ENCODE measurements at regions not wholly inside any gene's neighbourhood (a gene's known extent, or its start where the extent isn't known, plus 50 kb on each side); places are given as distances from the start of the nearest gene placed in this dataset.

- H3F3A ChIP-seq (ENCODE audit: insufficient read depth, low read length, poor library complexity, severe bottlenecking), result no peaks in the 10 kb centered on the region
- H2AFZ ChIP-seq (ENCODE audit: low read depth, low read length), result no peak overlapping the region
- H3K9ac ChIP-seq (ENCODE audit: low read length), result no peak overlapping the region
- H3K9me2 ChIP-seq (ENCODE audit: insufficient read depth, low read length), result no peaks in the 10 kb centered on the region
- H3K27me3 ChIP-seq (ENCODE audit: insufficient read depth, low read depth, low read length), result no peaks in the 10 kb centered on the region
- no peaks in the 10 kb centered on the region for H3K36me3 ChIP-seq (ENCODE audit: insufficient read depth, low read length)
- H3K27ac ChIP-seq (ENCODE audit: low read length), result no peak overlapping the region
- no peaks in the 10 kb centered on the region for H3K79me2 ChIP-seq (replicated peaks; ENCODE audit: insufficient read depth, low read length)
- H3K4me3 ChIP-seq (ENCODE audit: low read length), result no peak overlapping the region
- no peak overlapping the region for H3K4me2 ChIP-seq (ENCODE audit: low read length)
- TF ChIP-seq MXI1 (conservative IDR thresholded peaks at IDR 0.05; ENCODE audit: poor library complexity, severe bottlenecking), result no peak
- no peak for TF ChIP-seq POLR2AphosphoS5 (IDR thresholded peaks at IDR 0.05)
- TF ChIP-seq, protein P1, sequence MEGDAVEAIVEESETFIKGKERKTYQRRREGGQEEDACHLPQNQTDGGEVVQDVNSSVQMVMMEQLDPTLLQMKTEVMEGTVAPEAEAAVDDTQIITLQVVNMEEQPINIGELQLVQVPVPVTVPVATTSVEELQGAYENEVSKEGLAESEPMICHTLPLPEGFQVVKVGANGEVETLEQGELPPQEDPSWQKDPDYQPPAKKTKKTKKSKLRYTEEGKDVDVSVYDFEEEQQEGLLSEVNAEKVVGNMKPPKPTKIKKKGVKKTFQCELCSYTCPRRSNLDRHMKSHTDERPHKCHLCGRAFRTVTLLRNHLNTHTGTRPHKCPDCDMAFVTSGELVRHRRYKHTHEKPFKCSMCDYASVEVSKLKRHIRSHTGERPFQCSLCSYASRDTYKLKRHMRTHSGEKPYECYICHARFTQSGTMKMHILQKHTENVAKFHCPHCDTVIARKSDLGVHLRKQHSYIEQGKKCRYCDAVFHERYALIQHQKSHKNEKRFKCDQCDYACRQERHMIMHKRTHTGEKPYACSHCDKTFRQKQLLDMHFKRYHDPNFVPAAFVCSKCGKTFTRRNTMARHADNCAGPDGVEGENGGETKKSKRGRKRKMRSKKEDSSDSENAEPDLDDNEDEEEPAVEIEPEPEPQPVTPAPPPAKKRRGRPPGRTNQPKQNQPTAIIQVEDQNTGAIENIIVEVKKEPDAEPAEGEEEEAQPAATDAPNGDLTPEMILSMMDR (IDR thresholded peaks at IDR 0.05; ENCODE audit: poor library complexity, severe bottlenecking), result no peak
- no peak for TF ChIP-seq RAD21 (conservative IDR thresholded peaks at IDR 0.05)
- TF ChIP-seq EP300 (conservative IDR thresholded peaks at IDR 0.05; ENCODE audit: poor library complexity, severe bottlenecking), result no peak
- TF ChIP-seq, protein P2, sequence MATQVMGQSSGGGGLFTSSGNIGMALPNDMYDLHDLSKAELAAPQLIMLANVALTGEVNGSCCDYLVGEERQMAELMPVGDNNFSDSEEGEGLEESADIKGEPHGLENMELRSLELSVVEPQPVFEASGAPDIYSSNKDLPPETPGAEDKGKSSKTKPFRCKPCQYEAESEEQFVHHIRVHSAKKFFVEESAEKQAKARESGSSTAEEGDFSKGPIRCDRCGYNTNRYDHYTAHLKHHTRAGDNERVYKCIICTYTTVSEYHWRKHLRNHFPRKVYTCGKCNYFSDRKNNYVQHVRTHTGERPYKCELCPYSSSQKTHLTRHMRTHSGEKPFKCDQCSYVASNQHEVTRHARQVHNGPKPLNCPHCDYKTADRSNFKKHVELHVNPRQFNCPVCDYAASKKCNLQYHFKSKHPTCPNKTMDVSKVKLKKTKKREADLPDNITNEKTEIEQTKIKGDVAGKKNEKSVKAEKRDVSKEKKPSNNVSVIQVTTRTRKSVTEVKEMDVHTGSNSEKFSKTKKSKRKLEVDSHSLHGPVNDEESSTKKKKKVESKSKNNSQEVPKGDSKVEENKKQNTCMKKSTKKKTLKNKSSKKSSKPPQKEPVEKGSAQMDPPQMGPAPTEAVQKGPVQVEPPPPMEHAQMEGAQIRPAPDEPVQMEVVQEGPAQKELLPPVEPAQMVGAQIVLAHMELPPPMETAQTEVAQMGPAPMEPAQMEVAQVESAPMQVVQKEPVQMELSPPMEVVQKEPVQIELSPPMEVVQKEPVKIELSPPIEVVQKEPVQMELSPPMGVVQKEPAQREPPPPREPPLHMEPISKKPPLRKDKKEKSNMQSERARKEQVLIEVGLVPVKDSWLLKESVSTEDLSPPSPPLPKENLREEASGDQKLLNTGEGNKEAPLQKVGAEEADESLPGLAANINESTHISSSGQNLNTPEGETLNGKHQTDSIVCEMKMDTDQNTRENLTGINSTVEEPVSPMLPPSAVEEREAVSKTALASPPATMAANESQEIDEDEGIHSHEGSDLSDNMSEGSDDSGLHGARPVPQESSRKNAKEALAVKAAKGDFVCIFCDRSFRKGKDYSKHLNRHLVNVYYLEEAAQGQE (IDR thresholded peaks at IDR 0.05; ENCODE audit: borderline replicate concordance), result no peak
- TF ChIP-seq TAF1 (IDR thresholded peaks at IDR 0.05; ENCODE audit: low read depth), result no peak
- TF ChIP-seq SMC3 (conservative IDR thresholded peaks at IDR 0.05; ENCODE audit: poor library complexity), result no peak
- TF ChIP-seq EZH2 (IDR thresholded peaks at IDR 0.05; ENCODE audit: borderline replicate concordance, insufficient read depth, low read length, poor library complexity, severe bottlenecking), result no peak
- no peaks in the 10 kb centered on the region for H4K20me1 ChIP-seq (ENCODE audit: insufficient read depth)
- H3K9me3 ChIP-seq (ENCODE audit: low read length), result no peaks in the 10 kb centered on the region
These were observed 89.5 kb upstream of the RFC3 start for GRCh38 chr13:33728271-33729037.

DNA sequence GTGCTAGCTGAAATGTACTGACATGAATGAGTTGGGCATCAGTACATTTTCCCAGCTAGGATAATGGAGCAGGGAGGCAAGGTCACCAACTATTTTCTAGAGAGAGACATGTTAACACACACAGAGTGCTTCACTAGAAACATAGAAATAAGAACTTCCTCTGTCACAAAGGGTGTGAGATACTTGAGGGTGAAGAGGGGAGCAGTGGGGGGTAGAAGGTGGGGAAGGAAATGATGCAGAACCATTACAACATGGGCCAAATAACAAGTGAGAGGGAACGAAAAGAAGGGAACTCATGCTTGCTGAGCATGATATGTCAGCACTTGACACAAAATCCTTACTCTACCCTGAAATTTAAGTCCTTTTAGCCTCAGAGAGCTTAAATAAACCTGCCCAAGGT is 87.8 kb upstream of the RFC3 start:
- H2AFZ ChIP-seq (ENCODE audit: low read depth, low read length), result no peak overlapping the region
- H3K27ac ChIP-seq (ENCODE audit: low read length), result no peak overlapping the region
- no peaks in the 10 kb centered on the region for H4K20me1 ChIP-seq (ENCODE audit: insufficient read depth)
- no peak overlapping the region for H3K4me3 ChIP-seq (ENCODE audit: low read length)
- H3K27me3 ChIP-seq (ENCODE audit: insufficient read depth, low read depth, low read length), result no peaks in the 10 kb centered on the region
- H3K9me2 ChIP-seq (ENCODE audit: insufficient read depth, low read length), result no peaks in the 10 kb centered on the region
- H3F3A ChIP-seq (ENCODE audit: insufficient read depth, low read length, poor library complexity, severe bottlenecking), result no peaks in the 10 kb centered on the region
- H3K9ac ChIP-seq (ENCODE audit: low read length), result no peak overlapping the region
- no peak for TF ChIP-seq MXI1 (conservative IDR thresholded peaks at IDR 0.05; ENCODE audit: poor library complexity, severe bottlenecking)
- TF ChIP-seq, protein P2 (IDR thresholded peaks at IDR 0.05; ENCODE audit: borderline replicate concordance), result no peak
- no peak for TF ChIP-seq RAD21 (conservative IDR thresholded peaks at IDR 0.05)
- TF ChIP-seq TAF1 (IDR thresholded peaks at IDR 0.05; ENCODE audit: low read depth), result no peak
- no peak for TF ChIP-seq EP300 (conservative IDR thresholded peaks at IDR 0.05; ENCODE audit: poor library complexity, severe bottlenecking)
- TF ChIP-seq EZH2 (IDR thresholded peaks at IDR 0.05; ENCODE audit: borderline replicate concordance, insufficient read depth, low read length, poor library complexity, severe bottlenecking), result no peak
- H3K79me2 ChIP-seq (replicated peaks; ENCODE audit: insufficient read depth, low read length), result no peaks in the 10 kb centered on the region
- H3K9me3 ChIP-seq (ENCODE audit: low read length), result no peaks in the 10 kb centered on the region
- no peak overlapping the region for H3K4me2 ChIP-seq (ENCODE audit: low read length)
- H3K36me3 ChIP-seq (ENCODE audit: insufficient read depth, low read length), result no peaks in the 10 kb centered on the region
